SK-N-MC (cell line): ENCODE measurements at regions not wholly inside any gene's neighbourhood (a gene's known extent, or its start where the extent isn't known, plus 50 kb on each side); places are given as distances from the start of the nearest gene placed in this dataset.

Experiments
- DNase-seq: peaks from one replicate; pipeline ENCODE4 v3.0.0-alpha.2; 2011; ENCODE audit warnings: low read depth, low spot score
- H3K27ac ChIP-seq: fragments of 200-600 bp; sonication (generic); 2 replicates; pipeline ENCODE4 v1.5.1; 2016; ENCODE audit warnings: mixed run types
- H3K36me3 ChIP-seq: fragments of 200-600 bp; sonication (generic); 2 replicates; pipeline ENCODE4 v1.6.1; 2017; ENCODE audit warnings: antibody characterized with exemption, low read length, mixed read lengths; ENCODE audit not compliant: insufficient read depth
- H3K4me3 ChIP-seq: fragments of 200-600 bp; sonication (generic); 2 replicates; pipeline ENCODE4 v1.5.1; 2016
- H3K9ac ChIP-seq: fragments of 200-600 bp; sonication (generic); 2 replicates; pipeline ENCODE4 v1.8.0; 2017; ENCODE audit warnings: mixed run types, mixed read lengths; ENCODE audit not compliant: insufficient read length
- H3K9me3 ChIP-seq: fragments of 200-600 bp; sonication (generic); 2 replicates; pipeline ENCODE4 v1.6.1; 2017; ENCODE audit warnings: low read depth, mild to moderate bottlenecking, antibody characterized with exemption, low read length, moderate library complexity, mixed read lengths
- EZH2 ChIP-seq: fragments of 200-600 bp; sonication (generic); IDR thresholded peaks from one replicate; pipeline ENCODE4 v1.6.1; 2017; ENCODE audit warnings: antibody characterized with exemption
- FOXP2 ChIP-seq: optimal IDR thresholded peaks from 2 replicates; pipeline ENCODE3; 2011; ENCODE audit warnings: mild to moderate bottlenecking, moderate library complexity; ENCODE audit not compliant: insufficient read depth; ENCODE audit errors: extremely low read length, control extremely low read depth
- POLR2AphosphoS5 ChIP-seq: IDR thresholded peaks from 2 replicates; pipeline ENCODE4 v1.6.1; 2012; ENCODE audit warnings: mild to moderate bottlenecking, low read depth, low read length, borderline replicate concordance

- no peaks in the 10 kb centered on the region for H3K36me3 ChIP-seq
- TF ChIP-seq POLR2AphosphoS5 (no peak), EZH2 (no peak), FOXP2 (no peak)
- no peaks in the 10 kb centered on the region for H3K9me3 ChIP-seq
- no peak overlapping the region for H3K4me3 ChIP-seq
- no peak for DNase-seq
- no peak overlapping the region for H3K27ac ChIP-seq
- no peak overlapping the region for H3K9ac ChIP-seq
Measured at GRCh38 chr2:16862471-16862870, 196.8 kb upstream of the CYRIA start.

GRCh38 chr2:16861530-16861929, 195.9 kb upstream of the CYRIA start:
- Histone ChIP-seq H3K4me3 (no peak overlapping the region), H3K9ac (no peak overlapping the region), H3K36me3 (no peaks in the 10 kb centered on the region), H3K9me3 (no peaks in the 10 kb centered on the region), H3K27ac (no peak overlapping the region)
- DNase-seq = no peak
- TF ChIP-seq POLR2AphosphoS5 (no peak), FOXP2 (no peak), EZH2 (no peak)

DNA sequence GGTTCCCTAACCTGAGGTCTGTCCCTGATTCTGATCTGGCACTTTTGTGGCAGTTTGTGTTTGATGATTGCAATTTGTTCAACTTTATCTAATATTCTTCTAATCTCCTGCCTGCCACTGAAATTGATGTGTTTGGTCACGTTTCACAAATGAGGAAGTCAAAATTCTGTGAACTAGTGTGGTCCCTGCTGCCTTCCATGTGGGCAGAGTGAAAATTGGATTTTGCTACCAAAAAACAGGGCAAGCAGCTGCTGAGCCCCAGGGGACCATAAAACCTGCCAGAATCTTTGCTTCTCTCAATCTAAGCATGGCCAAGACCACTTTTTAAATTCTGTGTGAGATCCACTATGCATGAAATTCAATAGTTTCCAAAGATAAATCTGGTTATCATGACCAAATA, 195.5 kb upstream of the CYRIA start:
- TF ChIP-seq EZH2 = no peak
- TF ChIP-seq POLR2AphosphoS5 = no peak
- no peak for TF ChIP-seq FOXP2
- Histone ChIP-seq H3K27ac (no peak overlapping the region), H3K9me3 (no peaks in the 10 kb centered on the region), H3K4me3 (no peak overlapping the region), H3K36me3 (no peaks in the 10 kb centered on the region), H3K9ac (no peak overlapping the region)
- no peak for DNase-seq

GRCh38 chr2:16860627-16861026, 195.0 kb upstream of the CYRIA start:
- Histone ChIP-seq H3K36me3 (no peaks in the 10 kb centered on the region), H3K9ac (no peak overlapping the region), H3K27ac (no peak overlapping the region), H3K9me3 (no peaks in the 10 kb centered on the region), H3K4me3 (no peak overlapping the region)
- DNase-seq = no peak
- TF ChIP-seq FOXP2 (no peak), EZH2 (no peak), POLR2AphosphoS5 (no peak)

GRCh38 chr2:16855183-16855582, 189.5 kb upstream of the CYRIA start:
- Histone ChIP-seq H3K36me3 (no peaks in the 10 kb centered on the region), H3K4me3 (no peak overlapping the region), H3K9ac (no peak overlapping the region), H3K27ac (no peak overlapping the region), H3K9me3 (no peaks in the 10 kb centered on the region)
- no peak for DNase-seq
- TF ChIP-seq FOXP2 (no peak), EZH2 (no peak), POLR2AphosphoS5 (no peak)

DNA sequence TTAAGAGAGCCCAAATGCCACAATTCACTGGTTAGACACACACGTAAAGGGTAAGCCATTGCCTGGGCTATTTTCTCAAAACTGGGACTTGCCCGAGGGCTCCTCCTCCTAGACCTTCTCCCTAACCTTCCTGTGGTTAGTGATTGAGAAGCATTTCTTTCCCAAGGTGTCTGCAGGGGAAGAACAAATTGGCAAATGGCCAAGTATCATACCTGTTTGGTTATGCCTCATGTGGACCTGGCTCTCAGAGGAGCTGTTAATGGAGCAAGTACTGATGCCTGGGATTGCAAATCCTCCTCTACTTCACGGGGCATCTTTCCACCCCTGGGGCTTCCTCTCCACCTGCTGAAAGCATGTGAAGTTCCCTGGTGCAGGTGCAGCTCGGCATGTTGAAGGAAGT, 187.5 kb upstream of the CYRIA start:
- Histone ChIP-seq H3K36me3 (no peaks in the 10 kb centered on the region), H3K9ac (no peak overlapping the region), H3K27ac (no peak overlapping the region), H3K4me3 (no peak overlapping the region), H3K9me3 (no peaks in the 10 kb centered on the region)
- DNase-seq = no peak
- TF ChIP-seq FOXP2 = no peak
- no peak for TF ChIP-seq EZH2
- no peak for TF ChIP-seq POLR2AphosphoS5

GRCh38 chr2:16852651-16853050, 187.0 kb upstream of the CYRIA start:
- Histone ChIP-seq H3K36me3 (no peaks in the 10 kb centered on the region), H3K4me3 (no peak overlapping the region), H3K9ac (no peak overlapping the region), H3K27ac (no peak overlapping the region), H3K9me3 (no peaks in the 10 kb centered on the region)
- DNase-seq = no peak
- TF ChIP-seq EZH2 (no peak), FOXP2 (no peak), POLR2AphosphoS5 (no peak)

DNA sequence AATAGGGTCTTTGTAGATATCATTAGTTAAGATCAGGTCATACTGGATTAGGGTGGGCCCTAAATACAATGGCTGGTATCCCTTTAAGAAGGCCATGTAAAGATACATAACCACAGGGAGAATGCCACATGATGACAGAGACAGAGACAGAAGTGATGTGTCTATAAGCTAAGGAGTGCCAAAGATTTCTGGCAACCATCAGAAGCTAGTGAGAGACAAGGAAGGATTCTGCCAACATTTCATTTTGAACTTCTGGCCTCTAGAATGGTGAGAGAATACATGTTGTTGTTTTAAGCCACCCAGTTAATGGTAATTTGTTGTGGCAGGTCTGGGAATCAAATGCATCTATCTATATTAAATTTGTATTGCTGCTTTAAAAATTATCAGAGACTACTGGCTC, 185.5 kb upstream of the CYRIA start:
- Histone ChIP-seq H3K27ac (no peak overlapping the region), H3K9ac (no peak overlapping the region), H3K9me3 (no peaks in the 10 kb centered on the region), H3K36me3 (no peaks in the 10 kb centered on the region), H3K4me3 (no peak overlapping the region)
- no peak for DNase-seq
- TF ChIP-seq EZH2 (no peak), POLR2AphosphoS5 (no peak), FOXP2 (no peak)

DNA sequence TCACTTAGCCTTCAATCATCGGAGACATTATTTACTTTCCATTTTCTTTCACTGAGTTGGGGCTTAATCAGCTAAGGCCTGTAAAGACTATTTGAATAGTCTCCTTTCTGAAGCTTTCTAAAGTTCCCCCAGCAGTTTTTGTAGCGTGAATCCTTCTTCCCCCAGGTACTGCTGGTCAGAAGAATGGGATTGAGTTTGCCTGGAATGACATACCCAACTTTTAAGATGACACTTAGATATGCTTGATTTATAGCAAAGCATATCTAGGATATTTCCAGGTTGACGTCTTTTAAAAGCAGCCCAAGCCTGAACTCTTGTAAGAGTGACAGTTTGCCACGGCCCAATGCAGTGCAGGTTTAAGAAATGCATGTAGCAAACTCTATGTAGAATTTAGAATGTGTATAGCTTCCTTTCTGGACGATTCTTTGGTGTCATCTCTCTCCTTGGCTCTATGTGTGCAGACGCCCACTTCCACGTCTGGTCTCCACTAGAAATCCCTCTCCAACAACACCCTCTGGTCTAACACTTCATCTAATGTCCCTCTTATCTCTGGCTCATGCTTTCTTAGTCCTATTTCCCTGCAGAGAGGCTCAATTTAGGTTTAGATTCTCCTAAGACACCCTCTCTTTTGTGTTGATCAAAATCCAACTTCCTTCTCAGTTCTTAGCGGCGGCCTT, 175.0 kb upstream of the CYRIA start:
- no peak for DNase-seq
- Histone ChIP-seq H3K36me3 (no peaks in the 10 kb centered on the region), H3K27ac (no peak overlapping the region), H3K4me3 (no peak overlapping the region), H3K9ac (no peak overlapping the region), H3K9me3 (no peaks in the 10 kb centered on the region)
- TF ChIP-seq POLR2AphosphoS5 = no peak
- TF ChIP-seq FOXP2 = no peak
- TF ChIP-seq EZH2 = no peak
